ENCODE measurements at regions not wholly inside any gene's neighbourhood (a gene's known extent, or its start where the extent isn't known, plus 50 kb on each side); places are given as distances from the start of the nearest gene placed in this dataset.

DNA sequence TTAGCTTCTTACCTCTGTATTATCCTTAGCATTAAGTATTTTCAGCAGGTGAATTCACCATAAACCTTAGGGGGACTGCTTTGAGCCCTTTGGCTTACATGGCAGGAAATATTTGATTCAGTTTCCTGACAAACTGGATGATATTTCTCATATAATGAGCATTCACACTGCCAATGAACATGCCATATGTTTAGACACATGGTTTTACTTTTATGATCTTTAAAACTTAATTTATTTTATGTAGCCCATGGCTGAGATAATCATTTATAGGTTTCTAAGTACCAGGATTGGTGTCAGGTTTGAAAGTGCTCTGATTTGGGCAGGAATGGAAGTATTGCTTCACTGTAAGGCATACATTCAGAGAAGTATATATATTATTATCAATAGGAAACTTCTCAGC is 319.1 kb downstream of the ZPLD1 start:
- Mint-ChIP-seq H3K36me3 (ENCODE audit: unreplicated experiment) (no peaks in the 10 kb centered on the region), H3K4me1 (ENCODE audit: low read depth, unreplicated experiment) (no peaks in the 10 kb centered on the region), H3K27me3 (ENCODE audit: unreplicated experiment) (peaks cover 2% of the 10 kb centered on the region), H3K27ac (ENCODE audit: unreplicated experiment) (no peak overlapping the region), H3K4me3 (ENCODE audit: unreplicated experiment) (no peak overlapping the region), H3K9me3 (ENCODE audit: unreplicated experiment) (no peaks in the 10 kb centered on the region)
- DNase-seq: no peak
- TF ChIP-seq, protein P1, sequence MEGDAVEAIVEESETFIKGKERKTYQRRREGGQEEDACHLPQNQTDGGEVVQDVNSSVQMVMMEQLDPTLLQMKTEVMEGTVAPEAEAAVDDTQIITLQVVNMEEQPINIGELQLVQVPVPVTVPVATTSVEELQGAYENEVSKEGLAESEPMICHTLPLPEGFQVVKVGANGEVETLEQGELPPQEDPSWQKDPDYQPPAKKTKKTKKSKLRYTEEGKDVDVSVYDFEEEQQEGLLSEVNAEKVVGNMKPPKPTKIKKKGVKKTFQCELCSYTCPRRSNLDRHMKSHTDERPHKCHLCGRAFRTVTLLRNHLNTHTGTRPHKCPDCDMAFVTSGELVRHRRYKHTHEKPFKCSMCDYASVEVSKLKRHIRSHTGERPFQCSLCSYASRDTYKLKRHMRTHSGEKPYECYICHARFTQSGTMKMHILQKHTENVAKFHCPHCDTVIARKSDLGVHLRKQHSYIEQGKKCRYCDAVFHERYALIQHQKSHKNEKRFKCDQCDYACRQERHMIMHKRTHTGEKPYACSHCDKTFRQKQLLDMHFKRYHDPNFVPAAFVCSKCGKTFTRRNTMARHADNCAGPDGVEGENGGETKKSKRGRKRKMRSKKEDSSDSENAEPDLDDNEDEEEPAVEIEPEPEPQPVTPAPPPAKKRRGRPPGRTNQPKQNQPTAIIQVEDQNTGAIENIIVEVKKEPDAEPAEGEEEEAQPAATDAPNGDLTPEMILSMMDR (IDR thresholded peaks at IDR 0.05; ENCODE audit: partially characterized antibody, unreplicated experiment): no peak

DNA sequence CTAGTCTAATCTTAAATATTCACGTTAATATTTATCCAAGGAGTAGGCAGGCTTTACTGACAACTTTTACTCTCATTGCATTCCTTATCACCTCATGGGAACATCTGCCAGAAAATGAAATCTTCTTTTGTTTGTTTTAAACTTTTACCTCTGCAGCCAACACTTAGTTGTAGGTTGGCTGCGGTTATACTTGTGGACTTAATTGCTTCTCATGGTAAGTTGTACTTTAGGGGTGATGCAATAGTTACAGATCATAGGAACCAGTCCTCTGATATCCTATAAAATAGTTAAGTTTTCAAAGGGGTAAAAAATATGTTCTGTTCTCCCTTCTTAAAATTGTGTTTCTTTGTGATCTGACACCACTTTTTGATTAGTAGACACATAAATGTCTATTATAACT is 321.9 kb downstream of the ZPLD1 start:
- no peak for DNase-seq
- Mint-ChIP-seq H3K4me1 (ENCODE audit: low read depth, unreplicated experiment) (no peaks in the 10 kb centered on the region), H3K27ac (ENCODE audit: unreplicated experiment) (no peak overlapping the region), H3K4me3 (ENCODE audit: unreplicated experiment) (no peak overlapping the region), H3K36me3 (ENCODE audit: unreplicated experiment) (no peaks in the 10 kb centered on the region), H3K27me3 (ENCODE audit: unreplicated experiment) (peaks cover 2% of the 10 kb centered on the region), H3K9me3 (ENCODE audit: unreplicated experiment) (no peaks in the 10 kb centered on the region)
- TF ChIP-seq, protein P1 (IDR thresholded peaks at IDR 0.05; ENCODE audit: partially characterized antibody, unreplicated experiment): no peak

DNA sequence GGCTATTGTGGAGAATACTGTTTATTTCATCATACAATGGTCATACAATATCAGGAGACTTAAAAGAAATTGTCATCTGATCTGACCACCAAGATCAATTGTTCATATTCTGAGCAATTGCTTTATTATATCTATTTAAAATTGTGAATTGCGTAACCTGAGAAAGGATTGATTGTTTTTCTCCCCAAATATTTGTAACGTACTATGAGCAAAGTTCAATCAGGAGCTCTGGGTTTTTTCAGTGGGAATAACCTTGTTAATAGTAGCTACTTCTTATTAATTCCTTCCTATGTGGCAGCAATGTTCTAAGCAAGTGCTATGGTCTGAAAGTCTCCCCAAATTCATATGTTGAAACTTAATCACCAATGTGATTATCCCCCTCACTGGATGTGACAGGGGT is 323.1 kb downstream of the ZPLD1 start:
- Mint-ChIP-seq H3K27ac (ENCODE audit: unreplicated experiment) (no peak overlapping the region), H3K9me3 (ENCODE audit: unreplicated experiment) (no peaks in the 10 kb centered on the region), H3K4me1 (ENCODE audit: low read depth, unreplicated experiment) (no peaks in the 10 kb centered on the region), H3K36me3 (ENCODE audit: unreplicated experiment) (no peaks in the 10 kb centered on the region), H3K27me3 (ENCODE audit: unreplicated experiment) (peaks cover 2% of the 10 kb centered on the region), H3K4me3 (ENCODE audit: unreplicated experiment) (no peak overlapping the region)
- no peak for DNase-seq
- TF ChIP-seq, protein P1 (IDR thresholded peaks at IDR 0.05; ENCODE audit: partially characterized antibody, unreplicated experiment): no peak

DNA sequence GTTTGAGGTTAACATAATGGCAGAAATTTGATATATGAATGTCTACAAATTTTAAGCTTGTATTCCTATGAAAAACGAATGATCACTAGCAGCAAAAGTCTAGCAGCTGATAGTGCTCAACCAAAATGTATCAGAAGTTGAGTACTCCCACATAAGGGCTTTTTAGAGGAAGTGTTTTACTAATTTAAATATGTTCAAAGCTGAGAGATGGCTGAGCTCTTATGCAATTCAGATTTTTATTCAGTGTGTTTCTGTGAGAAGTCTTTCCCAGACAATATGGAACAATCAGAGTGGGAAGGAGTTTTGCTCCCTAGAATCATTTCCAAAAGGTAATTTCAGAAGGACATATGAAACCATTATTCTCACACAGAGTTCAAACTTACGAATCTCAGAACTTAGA is 327.0 kb downstream of the ZPLD1 start:
- TF ChIP-seq, protein P1 (IDR thresholded peaks at IDR 0.05; ENCODE audit: partially characterized antibody, unreplicated experiment): no peak
- no peak for DNase-seq
- Mint-ChIP-seq H3K4me3 (ENCODE audit: unreplicated experiment) (no peak overlapping the region), H3K9me3 (ENCODE audit: unreplicated experiment) (no peaks in the 10 kb centered on the region), H3K4me1 (ENCODE audit: low read depth, unreplicated experiment) (no peaks in the 10 kb centered on the region), H3K36me3 (ENCODE audit: unreplicated experiment) (no peaks in the 10 kb centered on the region), H3K27ac (ENCODE audit: unreplicated experiment) (no peak overlapping the region), H3K27me3 (ENCODE audit: unreplicated experiment) (peaks cover 1% of the 10 kb centered on the region)

DNA sequence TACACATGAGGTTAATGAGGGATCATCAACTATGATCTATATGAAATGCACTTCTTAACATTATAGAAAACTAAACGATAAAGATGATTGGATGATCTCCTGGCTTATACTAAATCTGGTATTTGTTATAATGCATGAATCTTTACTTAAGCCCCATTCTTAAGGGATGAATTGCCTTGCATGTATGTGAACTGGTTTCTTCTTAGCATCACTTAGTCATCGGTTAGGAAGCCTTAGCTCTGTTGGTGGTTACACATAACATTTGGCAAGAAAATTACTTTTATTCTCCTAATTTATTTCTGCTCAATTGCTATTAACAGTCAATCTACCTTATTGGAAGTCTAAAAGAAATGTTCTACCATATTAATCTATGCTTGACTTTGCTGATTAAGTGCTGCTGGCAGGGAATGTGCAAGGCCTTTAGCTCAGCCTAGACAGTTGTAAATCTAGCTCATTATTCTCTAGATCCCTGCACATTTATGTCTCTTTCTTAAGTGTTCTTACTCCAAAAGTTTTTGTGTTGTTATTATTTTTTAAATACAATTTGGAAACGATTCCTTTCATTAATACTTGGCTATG is 356.0 kb downstream of the ZPLD1 start:
- Mint-ChIP-seq H3K4me3 (ENCODE audit: unreplicated experiment) (no peak overlapping the region), H3K9me3 (ENCODE audit: unreplicated experiment) (no peaks in the 10 kb centered on the region), H3K27ac (ENCODE audit: unreplicated experiment) (no peak overlapping the region), H3K4me1 (ENCODE audit: low read depth, unreplicated experiment) (no peaks in the 10 kb centered on the region), H3K36me3 (ENCODE audit: unreplicated experiment) (no peaks in the 10 kb centered on the region), H3K27me3 (ENCODE audit: unreplicated experiment) (no peaks in the 10 kb centered on the region)
- TF ChIP-seq, protein P1 (IDR thresholded peaks at IDR 0.05; ENCODE audit: partially characterized antibody, unreplicated experiment): no peak
- DNase-seq: no peak
